ENCODE measurements at regions not wholly inside any gene's neighbourhood (a gene's known extent, or its start where the extent isn't known, plus 50 kb on each side); places are given as distances from the start of the nearest gene placed in this dataset.

DNA sequence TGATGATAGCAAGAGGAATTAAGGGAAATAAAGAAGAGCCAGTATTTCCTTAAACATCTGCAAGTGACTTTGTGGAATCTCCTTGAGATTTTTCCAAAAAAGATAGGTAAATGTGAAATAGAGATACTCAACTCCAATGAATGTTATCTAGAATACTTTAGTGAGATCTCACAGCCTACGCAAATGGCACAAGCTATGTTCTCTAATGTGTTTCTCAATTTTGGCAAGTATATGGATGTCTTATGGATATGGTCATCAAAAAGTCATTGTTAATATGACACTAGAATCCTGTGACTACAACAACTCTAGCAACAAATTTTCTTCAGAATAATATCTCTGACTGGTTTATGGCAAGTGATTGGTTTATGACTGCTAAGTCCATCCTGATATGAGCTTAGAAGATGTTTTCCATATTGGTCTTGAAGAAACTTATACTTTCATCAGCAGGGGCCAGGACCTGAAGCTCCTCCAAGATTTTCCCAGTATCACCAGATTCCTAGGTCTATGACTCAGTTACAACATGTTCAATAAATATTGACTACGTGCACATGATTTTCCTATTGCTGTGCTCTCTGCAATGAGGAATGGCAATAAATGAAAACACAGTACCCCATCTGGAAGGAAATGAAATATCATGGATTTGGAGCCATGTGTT lies 170.9 kb upstream of the THBS1 start:
- DNase-seq (ENCODE audit: low read depth in 1 of 2, low spot score in 1 of 2), result no peak
- no peak overlapping the region for H3K4me3 ChIP-seq
- H3K4me2 ChIP-seq, result no peak overlapping the region
- no peak for TF ChIP-seq FOSL2 (IDR thresholded peaks at IDR 0.05)
- no peak for TF ChIP-seq FOSL2 (CRISPR knock-in tag; IDR thresholded peaks at IDR 0.05)
- no peak for TF ChIP-seq NR3C1 (IDR thresholded peaks at IDR 0.05)
- TF ChIP-seq POLR2AphosphoS2 (conservative IDR thresholded peaks at IDR 0.05; ENCODE audit: low read length), result no peak
- TF ChIP-seq SREBF2 (IDR thresholded peaks at IDR 0.05), result no peak
- FAIRE-seq, result no peak
- ChIA-PET CTCF (no interaction called here), POLR2A (no interaction called here)
- H3K27ac ChIP-seq, result no peak overlapping the region
- peaks cover 6% of the 10 kb centered on the region; the same call in 2 of the 3 replicates for H3K4me1 ChIP-seq
- H3K9me3 ChIP-seq, result no peaks in the 10 kb centered on the region
- no peak for ATAC-seq
- WGBS (ENCODE audit: missing lambda C conversion rate), result 74% methylated on average over 2 of the region's 2 CpGs

DNA sequence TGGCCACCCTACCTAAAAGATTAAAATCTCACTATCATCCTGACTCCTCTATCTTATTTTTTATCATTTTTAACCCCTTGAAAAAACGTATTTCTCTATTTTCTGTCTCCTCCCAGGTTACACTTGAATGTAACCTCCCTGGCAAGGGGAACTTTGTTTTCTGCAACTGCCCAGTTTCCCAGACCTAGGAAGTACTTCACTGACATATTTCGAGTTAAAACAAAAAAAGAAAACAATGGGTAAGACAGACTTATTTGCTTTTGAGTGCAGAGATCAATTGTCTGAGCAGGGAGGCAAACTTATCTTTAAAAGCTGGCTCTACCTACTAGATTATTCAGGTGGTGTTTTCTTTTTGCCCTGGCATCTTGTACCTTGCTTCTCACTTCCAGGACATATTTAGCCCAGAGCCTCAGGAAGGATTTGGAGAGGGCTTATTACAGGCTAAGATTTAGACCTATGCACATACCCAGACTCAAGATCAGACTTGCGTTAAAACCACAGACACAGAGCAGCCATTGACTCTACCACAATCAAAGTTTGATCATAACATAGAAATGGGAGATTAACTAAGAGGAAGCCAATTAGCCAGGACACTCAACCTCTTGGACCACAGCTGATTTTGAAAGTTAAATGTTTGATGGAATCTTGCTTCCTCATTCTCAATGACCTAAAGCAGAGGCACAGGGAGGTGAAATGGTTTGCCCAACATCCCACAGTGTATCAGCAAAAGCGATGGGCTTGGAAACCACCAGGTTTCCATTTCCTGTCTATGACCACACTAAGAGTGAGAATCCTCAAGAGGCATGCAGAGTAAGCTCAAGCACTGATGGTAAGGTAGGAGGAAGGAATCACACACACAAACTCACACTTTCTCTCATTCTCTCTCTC lies 169.5 kb upstream of the THBS1 start:
- FAIRE-seq, result no peak
- no peak overlapping the region for H3K4me2 ChIP-seq

DNA sequence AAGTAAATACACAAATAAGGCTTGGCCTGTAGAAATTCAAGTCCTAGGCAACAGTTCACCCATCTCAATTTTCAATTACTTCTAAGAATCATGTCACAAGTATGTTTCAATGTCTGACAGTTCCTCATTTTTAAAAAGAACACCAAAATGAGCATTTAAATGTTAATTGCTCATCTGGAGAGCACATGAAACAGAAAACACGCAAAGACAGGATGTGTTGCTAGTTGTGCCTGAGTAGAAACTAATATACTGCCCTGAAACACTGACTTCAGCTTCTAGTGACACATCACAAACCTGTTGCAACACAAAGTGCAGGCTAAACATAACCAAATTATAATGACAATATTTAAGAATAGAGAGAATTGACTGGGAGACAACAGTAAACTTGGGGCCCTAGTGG lies 167.3 kb upstream of the THBS1 start:
- POLR2A ChIA-PET, result no interaction called here
- 40% methylated on average over 1 of the region's 1 CpG for WGBS (ENCODE audit: missing lambda C conversion rate)
- ATAC-seq (no peak), DNase-seq (ENCODE audit: low read depth in 1 of 2, low spot score in 1 of 2) (no peak), FAIRE-seq (no peak)
- no peak overlapping the region for H3K4me2 ChIP-seq
- H3K4me1 ChIP-seq, result no peaks in the 10 kb centered on the region
- no peak overlapping the region for H3K4me3 ChIP-seq
- CTCF ChIA-PET, result no interaction called here
- 0 out of 3 replicates have a peak, but pooled peaks cover 7% of the 10 kb centered on the region for H3K9me3 ChIP-seq
- H3K27ac ChIP-seq, result no peak overlapping the region
- TF ChIP-seq CBX8 (IDR thresholded peaks at IDR 0.05) (no peak), MAFK (IDR thresholded peaks at IDR 0.05; ENCODE audit: partially characterized antibody) (no peak), FOSB (CRISPR knock-in tag; IDR thresholded peaks at IDR 0.05) (no peak), EHF (CRISPR knock-in tag; IDR thresholded peaks at IDR 0.05) (no peak), PHF8 (IDR thresholded peaks at IDR 0.05; ENCODE audit: borderline replicate concordance, low read depth) (no peak), BHLHE40 (IDR thresholded peaks at IDR 0.05; ENCODE audit: low read depth, low read length) (no peak), EHMT2 (IDR thresholded peaks at IDR 0.05; ENCODE audit: low read depth) (no peak), RAD21 (conservative IDR thresholded peaks at IDR 0.05 in 1 of 2, IDR thresholded peaks at IDR 0.05 in 1 of 2) (no peak)
- TF ChIP-seq, protein P1, sequence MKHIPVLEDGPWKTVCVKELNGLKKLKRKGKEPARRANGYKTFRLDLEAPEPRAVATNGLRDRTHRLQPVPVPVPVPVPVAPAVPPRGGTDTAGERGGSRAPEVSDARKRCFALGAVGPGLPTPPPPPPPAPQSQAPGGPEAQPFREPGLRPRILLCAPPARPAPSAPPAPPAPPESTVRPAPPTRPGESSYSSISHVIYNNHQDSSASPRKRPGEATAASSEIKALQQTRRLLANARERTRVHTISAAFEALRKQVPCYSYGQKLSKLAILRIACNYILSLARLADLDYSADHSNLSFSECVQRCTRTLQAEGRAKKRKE (CRISPR knock-in tag; IDR thresholded peaks at IDR 0.05; ENCODE audit: low read depth), result no peak
- TF ChIP-seq, protein P2, sequence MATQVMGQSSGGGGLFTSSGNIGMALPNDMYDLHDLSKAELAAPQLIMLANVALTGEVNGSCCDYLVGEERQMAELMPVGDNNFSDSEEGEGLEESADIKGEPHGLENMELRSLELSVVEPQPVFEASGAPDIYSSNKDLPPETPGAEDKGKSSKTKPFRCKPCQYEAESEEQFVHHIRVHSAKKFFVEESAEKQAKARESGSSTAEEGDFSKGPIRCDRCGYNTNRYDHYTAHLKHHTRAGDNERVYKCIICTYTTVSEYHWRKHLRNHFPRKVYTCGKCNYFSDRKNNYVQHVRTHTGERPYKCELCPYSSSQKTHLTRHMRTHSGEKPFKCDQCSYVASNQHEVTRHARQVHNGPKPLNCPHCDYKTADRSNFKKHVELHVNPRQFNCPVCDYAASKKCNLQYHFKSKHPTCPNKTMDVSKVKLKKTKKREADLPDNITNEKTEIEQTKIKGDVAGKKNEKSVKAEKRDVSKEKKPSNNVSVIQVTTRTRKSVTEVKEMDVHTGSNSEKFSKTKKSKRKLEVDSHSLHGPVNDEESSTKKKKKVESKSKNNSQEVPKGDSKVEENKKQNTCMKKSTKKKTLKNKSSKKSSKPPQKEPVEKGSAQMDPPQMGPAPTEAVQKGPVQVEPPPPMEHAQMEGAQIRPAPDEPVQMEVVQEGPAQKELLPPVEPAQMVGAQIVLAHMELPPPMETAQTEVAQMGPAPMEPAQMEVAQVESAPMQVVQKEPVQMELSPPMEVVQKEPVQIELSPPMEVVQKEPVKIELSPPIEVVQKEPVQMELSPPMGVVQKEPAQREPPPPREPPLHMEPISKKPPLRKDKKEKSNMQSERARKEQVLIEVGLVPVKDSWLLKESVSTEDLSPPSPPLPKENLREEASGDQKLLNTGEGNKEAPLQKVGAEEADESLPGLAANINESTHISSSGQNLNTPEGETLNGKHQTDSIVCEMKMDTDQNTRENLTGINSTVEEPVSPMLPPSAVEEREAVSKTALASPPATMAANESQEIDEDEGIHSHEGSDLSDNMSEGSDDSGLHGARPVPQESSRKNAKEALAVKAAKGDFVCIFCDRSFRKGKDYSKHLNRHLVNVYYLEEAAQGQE (IDR thresholded peaks at IDR 0.05), result no peak
- TF ChIP-seq, protein P3, sequence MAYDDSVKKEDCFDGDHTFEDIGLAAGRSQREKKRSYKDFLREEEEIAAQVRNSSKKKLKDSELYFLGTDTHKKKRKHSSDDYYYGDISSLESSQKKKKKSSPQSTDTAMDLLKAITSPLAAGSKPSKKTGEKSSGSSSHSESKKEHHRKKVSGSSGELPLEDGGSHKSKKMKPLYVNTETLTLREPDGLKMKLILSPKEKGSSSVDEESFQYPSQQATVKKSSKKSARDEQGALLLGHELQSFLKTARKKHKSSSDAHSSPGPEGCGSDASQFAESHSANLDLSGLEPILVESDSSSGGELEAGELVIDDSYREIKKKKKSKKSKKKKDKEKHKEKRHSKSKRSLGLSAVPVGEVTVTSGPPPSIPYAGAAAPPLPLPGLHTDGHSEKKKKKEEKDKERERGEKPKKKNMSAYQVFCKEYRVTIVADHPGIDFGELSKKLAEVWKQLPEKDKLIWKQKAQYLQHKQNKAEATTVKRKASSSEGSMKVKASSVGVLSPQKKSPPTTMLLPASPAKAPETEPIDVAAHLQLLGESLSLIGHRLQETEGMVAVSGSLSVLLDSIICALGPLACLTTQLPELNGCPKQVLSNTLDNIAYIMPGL (CRISPR knock-in tag; IDR thresholded peaks at IDR 0.05; ENCODE audit: borderline replicate concordance), result no peak

More for the DNA sequence above, 169.5 kb upstream of the THBS1 start:
- no peak overlapping the region for H3K27ac ChIP-seq
- TF ChIP-seq, protein P4, sequence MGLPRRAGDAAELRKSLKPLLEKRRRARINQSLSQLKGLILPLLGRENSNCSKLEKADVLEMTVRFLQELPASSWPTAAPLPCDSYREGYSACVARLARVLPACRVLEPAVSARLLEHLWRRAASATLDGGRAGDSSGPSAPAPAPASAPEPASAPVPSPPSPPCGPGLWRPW (IDR thresholded peaks at IDR 0.05), result no peak
- TF ChIP-seq CHD4 (IDR thresholded peaks at IDR 0.05; ENCODE audit: borderline replicate concordance), result no peak
- no peak for TF ChIP-seq ZSCAN20 (CRISPR knock-in tag; IDR thresholded peaks at IDR 0.05)
- TF ChIP-seq BHLHE40 (IDR thresholded peaks at IDR 0.05; ENCODE audit: low read depth, low read length), result no peak
- TF ChIP-seq ZFP36 (IDR thresholded peaks at IDR 0.05; ENCODE audit: borderline replicate concordance, partially characterized antibody), result no peak
- TF ChIP-seq, protein P5, sequence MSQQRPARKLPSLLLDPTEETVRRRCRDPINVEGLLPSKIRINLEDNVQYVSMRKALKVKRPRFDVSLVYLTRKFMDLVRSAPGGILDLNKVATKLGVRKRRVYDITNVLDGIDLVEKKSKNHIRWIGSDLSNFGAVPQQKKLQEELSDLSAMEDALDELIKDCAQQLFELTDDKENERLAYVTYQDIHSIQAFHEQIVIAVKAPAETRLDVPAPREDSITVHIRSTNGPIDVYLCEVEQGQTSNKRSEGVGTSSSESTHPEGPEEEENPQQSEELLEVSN (IDR thresholded peaks at IDR 0.05; ENCODE audit: borderline replicate concordance, low read depth), result no peak
- TF ChIP-seq HOXB5 (CRISPR knock-in tag; IDR thresholded peaks at IDR 0.05), result no peak
- TF ChIP-seq HEYL (CRISPR knock-in tag; IDR thresholded peaks at IDR 0.05), result no peak
- TF ChIP-seq NPAS2 (CRISPR knock-in tag; IDR thresholded peaks at IDR 0.05; ENCODE audit: borderline replicate concordance), result no peak
- TF ChIP-seq, protein P3 (CRISPR knock-in tag; IDR thresholded peaks at IDR 0.05; ENCODE audit: borderline replicate concordance), result no peak
- WGBS (ENCODE audit: missing lambda C conversion rate), result 47% methylated on average over 4 of the region's 4 CpGs
- ChIA-PET POLR2A (no interaction called here), CTCF (interaction anchor here (0.7 kb wide), 1 partner anchor 10 kb away, joined by 3 read pairs; no protein-coding TSS in a partner anchor)
- no peak for ATAC-seq
- 0 out of 3 replicates have a peak, but pooled peaks cover 5% of the 10 kb centered on the region for H3K9me3 ChIP-seq
- H3K4me1 ChIP-seq, result no peaks in the 10 kb centered on the region
- DNase-seq (ENCODE audit: low read depth in 1 of 2, low spot score in 1 of 2), result no peak
- no peak overlapping the region for H3K4me3 ChIP-seq

Measured in A549 (cell line).